ENCODE measurements at regions not wholly inside any gene's neighbourhood (a gene's known extent, or its start where the extent isn't known, plus 50 kb on each side); places are given as distances from the start of the nearest gene placed in this dataset.

DNA sequence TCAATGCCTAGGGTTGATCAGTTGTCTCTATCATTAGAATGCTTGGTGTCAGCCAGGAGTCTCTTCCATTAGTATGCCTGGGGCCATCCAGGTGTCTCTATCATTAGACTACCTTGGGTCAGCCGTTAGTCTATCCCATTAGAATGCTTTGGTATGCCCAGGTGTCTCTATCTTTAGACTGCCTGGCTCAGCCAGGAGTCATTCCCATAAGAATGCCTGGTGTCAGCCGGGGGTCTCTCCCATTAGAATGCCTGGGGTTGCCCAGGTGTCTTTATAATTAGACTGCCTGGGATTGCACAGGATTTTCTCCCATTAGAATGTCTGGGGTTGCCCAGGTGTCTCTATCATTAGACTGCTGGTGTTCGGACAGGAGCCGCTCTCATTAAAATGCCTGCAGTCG lies 1442.9 kb downstream of the UQCRFS1 start:
- TF ChIP-seq CTCF (tag by site-specific recombination; IDR thresholded peaks at IDR 0.05) = no peak
- no peak for TF ChIP-seq KLF9 (tag by site-specific recombination; IDR thresholded peaks at IDR 0.05; ENCODE audit: low read depth)
